ENCODE measurements at regions not wholly inside any gene's neighbourhood (a gene's known extent, or its start where the extent isn't known, plus 50 kb on each side); places are given as distances from the start of the nearest gene placed in this dataset.

- H3K79me2 ChIP-seq (ENCODE audit: insufficient read depth, low read length), result no peaks in the 10 kb centered on the region
- no peak for DNase-seq
- TF ChIP-seq CTCF (conservative IDR thresholded peaks at IDR 0.05), result no peak
- no peak overlapping the region for H3K9ac ChIP-seq (ENCODE audit: extremely low read depth, insufficient read length, low read length)
- H3K36me3 Mint-ChIP-seq (ENCODE audit: insufficient read depth in 1 of 3, low read depth in 3 of 3), result peaks cover under 1 to 9% (median 7%) of the 10 kb centered on the region in 3 experiments
- no peak overlapping the region for H4K91ac ChIP-seq (ENCODE audit: insufficient read length, low read depth, low read length)
- H3K4me3 Mint-ChIP-seq, result no peak overlapping the region
- H3K27ac Mint-ChIP-seq, result no peak overlapping the region
- H2BK120ac ChIP-seq (ENCODE audit: low read depth, low read length, poor library complexity, severe bottlenecking), result no peak overlapping the region
- H3K4me2 ChIP-seq (ENCODE audit: insufficient read depth, insufficient read length, low read length), result no peak overlapping the region
- WGBS (ENCODE audit: extremely low coverage, insufficient read length, low lambda C conversion rate), result no CpG with 5 or more reads among the region's 2 CpGs
- H2AFZ ChIP-seq (ENCODE audit: low read length), result no peak overlapping the region
- peaks cover 10% of the 10 kb centered on the region for H3K27me3 Mint-ChIP-seq (ENCODE audit: low read depth)
- H4K5ac ChIP-seq (ENCODE audit: insufficient read length, low read depth, low read length), result no peak overlapping the region
- no peak overlapping the region for H2BK12ac ChIP-seq (ENCODE audit: insufficient read length, low read depth, low read length)
- H4K8ac ChIP-seq (replicated peaks; ENCODE audit: insufficient read length, low read depth, low read length), result no peak overlapping the region
- peaks cover 13 to 17% of the 10 kb centered on the region in 2 experiments for H3K9me3 Mint-ChIP-seq
- H3K18ac ChIP-seq (ENCODE audit: insufficient read length, low read depth, low read length), result no peak overlapping the region
- no peaks in the 10 kb centered on the region for H4K20me1 ChIP-seq (ENCODE audit: control insufficient read depth, insufficient read depth, insufficient read length)
- no peaks in the 10 kb centered on the region for H3K23me2 ChIP-seq (ENCODE audit: insufficient read length, low read depth, low read length, poor library complexity, severe bottlenecking)
- no peak overlapping the region for H2AK5ac ChIP-seq (ENCODE audit: insufficient read length, low read length)
- no peak overlapping the region for H3K27ac ChIP-seq (ENCODE audit: insufficient read length, low read depth, low read length)
- H2BK15ac ChIP-seq (ENCODE audit: low read depth, low read length), result no peak overlapping the region
- H3K56ac ChIP-seq (ENCODE audit: insufficient read length, low read depth, low read length), result no peak overlapping the region
- H3K14ac ChIP-seq (ENCODE audit: insufficient read depth, low read length), result no peak overlapping the region
- no peak overlapping the region for H2BK20ac ChIP-seq (ENCODE audit: low read depth, low read length, poor library complexity, severe bottlenecking)
- no peak overlapping the region for H3K23ac ChIP-seq (ENCODE audit: insufficient read length, low read depth, low read length)
- no peaks in the 10 kb centered on the region; the same call in 1 of the 2 replicates for H3K27me3 ChIP-seq (ENCODE audit: insufficient read depth, low read length)
- peaks cover 3 to 7% of the 10 kb centered on the region in 2 experiments; a peak in 3 of 4 replicates for H3K4me1 Mint-ChIP-seq
- H2BK5ac ChIP-seq (ENCODE audit: insufficient read length, low read length), result no peak overlapping the region
- no peak overlapping the region for H3T11ph ChIP-seq (ENCODE audit: low read length)
- H3K79me1 ChIP-seq (ENCODE audit: insufficient read depth, low read depth, low read length, poor library complexity, severe bottlenecking), result no peaks in the 10 kb centered on the region
- H3K9me3 ChIP-seq (ENCODE audit: control insufficient read depth, low read depth, low read length), result no peaks in the 10 kb centered on the region
- H3K4ac ChIP-seq (ENCODE audit: low read depth, low read length), result no peak overlapping the region
- no peaks in the 10 kb centered on the region for H3K4me1 ChIP-seq (ENCODE audit: insufficient read depth, low read length)
These were observed 85.3 kb downstream of the HHIPL2 start for GRCh38 chr1:222462601-222463000.
